GM21723 (cell line): ENCODE measurements at regions not wholly inside any gene's neighbourhood (a gene's known extent, or its start where the extent isn't known, plus 50 kb on each side); places are given as distances from the start of the nearest gene placed in this dataset.

ENCODE experiments used
- ATAC-seq: cut with Tn5 transposase; IDR thresholded peaks from one replicate; pipeline ENCODE4 v1.9.1; 2021; ENCODE audit warnings: mild to moderate bottlenecking, moderate library complexity; ENCODE audit not compliant: unreplicated experiment

DNA sequence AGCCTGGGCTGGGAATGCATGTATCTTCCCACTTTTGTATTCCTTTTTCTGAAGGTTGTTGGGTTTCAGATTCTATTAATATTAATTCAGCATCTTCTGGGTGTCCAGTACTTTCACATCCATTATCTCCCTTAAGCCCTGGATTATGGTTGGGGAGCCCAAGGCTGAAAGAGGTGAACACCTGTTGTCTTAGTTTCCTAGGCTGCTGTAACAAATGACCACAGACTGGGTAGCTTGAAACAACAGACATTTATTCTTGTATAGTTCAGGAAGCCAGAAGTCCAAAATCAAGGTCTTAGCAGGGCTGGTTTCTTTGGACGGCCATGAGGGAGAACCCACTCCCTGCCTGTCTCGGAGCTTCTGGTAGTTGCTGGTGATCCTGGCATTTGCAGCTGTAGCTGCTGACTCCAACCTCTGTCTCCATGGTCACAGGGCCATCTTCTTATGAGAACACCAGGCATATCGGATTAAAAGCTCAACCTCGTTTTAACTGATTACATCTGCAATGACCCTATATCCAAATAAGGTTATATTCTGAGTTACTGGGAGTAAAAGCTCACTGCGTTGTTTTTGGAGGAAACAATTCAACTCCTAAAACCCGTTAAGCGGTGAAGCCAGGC lies 68.2 kb upstream of the CLMN start:
- no peak for ATAC-seq

GRCh38 chr14:95386536-95387095 lies 66.9 kb upstream of the CLMN start:
- ATAC-seq, result no peak

DNA sequence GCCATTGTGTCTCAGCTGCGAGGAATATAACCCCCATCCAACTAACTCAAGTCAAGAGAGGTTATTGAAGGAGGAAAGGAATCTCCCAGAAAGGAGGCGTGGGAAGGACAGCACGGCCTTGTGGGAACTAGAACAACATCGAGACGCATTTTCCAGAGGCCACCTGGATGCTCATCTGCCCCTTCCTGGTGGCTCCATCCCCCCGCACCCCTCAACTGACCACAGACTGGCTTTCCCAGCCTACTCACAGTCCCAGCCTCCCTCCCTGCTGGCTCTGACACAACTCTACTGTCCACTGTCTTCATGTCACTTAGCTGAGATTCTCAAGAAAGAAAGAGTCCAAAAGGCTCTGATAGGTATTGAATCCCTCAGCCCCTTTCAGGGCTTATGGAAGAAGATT lies 66.0 kb upstream of the CLMN start:
- no peak for ATAC-seq

DNA sequence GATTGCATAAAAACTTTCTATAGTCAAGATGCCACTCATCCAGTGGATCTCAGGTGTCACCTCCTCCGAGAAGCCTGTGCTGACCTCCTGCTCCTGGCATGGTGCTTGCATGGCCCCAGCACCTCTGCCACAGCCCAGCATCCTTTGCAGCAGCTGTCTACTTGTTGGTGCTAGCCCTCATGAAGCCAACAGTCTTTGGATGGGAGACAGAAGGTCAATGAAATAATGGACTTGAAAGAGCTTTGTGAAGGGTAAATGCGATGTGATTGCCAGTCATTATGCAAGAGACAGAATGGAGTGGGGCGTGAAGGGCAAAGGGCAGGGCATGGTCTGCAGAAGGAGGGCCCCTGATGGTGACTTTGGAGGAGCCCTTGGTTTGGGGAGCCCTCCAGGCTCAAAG lies 63.0 kb upstream of the CLMN start:
- no peak for ATAC-seq

- no peak for ATAC-seq
Measured at GRCh38 chr14:95381726-95382125, 62.0 kb upstream of the CLMN start.

DNA sequence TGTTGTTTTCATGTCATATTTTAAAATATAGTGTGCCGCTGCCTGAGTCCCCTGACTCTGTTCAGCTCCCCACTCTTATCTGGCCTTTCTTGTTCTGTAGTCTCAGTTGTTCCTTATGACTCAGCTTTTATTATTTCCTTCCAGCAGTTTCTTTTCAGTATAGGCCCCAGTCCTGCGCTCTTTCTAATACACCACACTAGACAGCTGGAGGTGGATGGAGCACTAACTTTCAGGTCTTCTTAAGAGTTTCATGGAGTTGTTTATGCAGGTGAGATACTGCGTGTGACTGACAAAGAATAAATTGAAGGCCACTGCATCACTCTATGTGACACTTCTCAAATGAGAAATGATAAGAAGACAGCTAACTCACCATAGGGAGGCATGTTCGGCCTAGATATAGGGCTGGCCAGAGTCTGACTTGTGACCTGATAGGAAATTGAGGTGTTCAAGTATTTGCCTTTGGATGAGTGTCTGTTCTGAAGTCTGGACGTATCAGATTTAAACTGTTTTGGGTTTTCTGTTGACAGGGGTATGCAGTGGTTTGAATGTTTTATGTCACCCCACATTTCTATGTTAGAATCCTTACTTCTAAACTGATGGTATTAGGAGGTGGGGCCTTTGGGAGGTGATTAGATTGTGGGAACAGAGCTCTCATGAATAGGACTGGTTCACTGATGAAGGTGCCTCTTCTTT lies 60.8 kb upstream of the CLMN start:
- ATAC-seq, result no peak

- no peak for ATAC-seq
Measured at GRCh38 chr14:95379634-95380033, 59.9 kb upstream of the CLMN start.

GRCh38 chr14:95375539-95376109 lies 55.9 kb upstream of the CLMN start:
- ATAC-seq, result no peak

DNA sequence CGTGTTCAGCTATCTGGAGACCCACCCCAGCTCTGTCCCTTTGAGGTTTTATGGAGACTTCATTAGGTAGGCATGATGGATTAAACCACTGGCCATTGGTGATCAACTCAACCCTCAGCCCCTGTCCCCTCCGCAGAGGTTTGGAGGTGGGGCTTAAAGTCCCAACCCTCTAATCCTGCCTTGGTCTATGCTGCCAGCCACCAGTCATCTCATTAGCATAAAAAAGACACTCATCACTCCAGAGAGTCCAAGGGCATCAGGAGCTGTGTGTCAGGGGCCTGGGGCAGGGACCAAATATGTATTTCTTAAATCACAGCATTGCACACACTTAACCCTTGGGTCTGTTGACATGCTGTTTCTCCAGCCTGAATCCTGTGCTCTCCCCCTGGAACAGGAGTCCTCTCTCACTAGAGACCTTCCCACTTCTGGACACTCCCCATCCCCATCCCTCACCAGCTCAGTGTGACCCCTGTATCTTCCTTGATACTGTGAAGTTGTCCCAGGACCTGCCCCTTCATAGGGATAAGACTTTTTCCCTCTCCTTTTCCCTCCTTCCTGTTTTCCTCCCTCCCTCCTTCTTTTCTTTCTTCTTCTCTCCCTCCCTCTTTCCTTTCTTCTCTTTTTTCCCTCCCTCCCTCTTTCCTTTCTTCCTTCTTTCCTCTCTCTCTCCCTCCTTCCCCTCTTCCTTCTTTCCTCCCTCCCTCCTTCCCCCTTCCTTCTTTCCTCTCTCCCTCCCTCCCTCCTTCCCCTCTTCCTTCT lies 54.7 kb upstream of the CLMN start:
- no peak for ATAC-seq

DNA sequence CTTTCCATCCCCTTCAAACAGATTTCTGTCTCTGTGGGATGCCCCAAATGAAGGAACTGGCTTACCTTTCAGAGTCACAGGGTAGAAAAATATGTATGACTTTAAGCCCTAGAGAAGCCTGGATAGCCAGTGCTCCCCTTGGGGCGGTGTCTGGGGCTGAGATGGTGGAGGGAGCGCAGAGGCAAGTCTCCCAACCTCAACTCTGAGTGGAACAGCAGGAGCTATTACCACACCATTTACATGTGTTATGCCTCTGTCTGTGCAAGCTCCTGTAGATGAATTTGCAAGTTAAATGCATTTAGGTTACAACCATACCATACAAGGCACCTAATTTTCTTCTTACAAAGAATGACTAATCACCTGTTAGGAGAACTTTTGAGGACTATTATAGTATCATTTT lies 50.4 kb upstream of the CLMN start:
- ATAC-seq, result no peak
